HepG2 (cell line): ENCODE measurements at regions not wholly inside any gene's neighbourhood (a gene's known extent, or its start where the extent isn't known, plus 50 kb on each side); places are given as distances from the start of the nearest gene placed in this dataset.

ENCODE experiments used
- CTCF ChIP-seq: sonication (generic); formaldehyde crosslinking; IDR thresholded peaks from 2 replicates; pipeline ENCODE4 v1.5.0; 2020; ENCODE audit warnings: mild to moderate bottlenecking, missing genetic modification reagents, moderate library complexity
- ESRRA ChIP-seq: sonication (generic); formaldehyde crosslinking; IDR thresholded peaks from 2 replicates; pipeline ENCODE4 v1.5.1; 2020; ENCODE audit warnings: mild to moderate bottlenecking, low read depth, missing genetic modification reagents
- ZNF263 ChIP-seq: sonication (generic); formaldehyde crosslinking; IDR thresholded peaks from 2 replicates; pipeline ENCODE4 v1.4.0; 2020; ENCODE audit warnings: missing genetic modification reagents

DNA sequence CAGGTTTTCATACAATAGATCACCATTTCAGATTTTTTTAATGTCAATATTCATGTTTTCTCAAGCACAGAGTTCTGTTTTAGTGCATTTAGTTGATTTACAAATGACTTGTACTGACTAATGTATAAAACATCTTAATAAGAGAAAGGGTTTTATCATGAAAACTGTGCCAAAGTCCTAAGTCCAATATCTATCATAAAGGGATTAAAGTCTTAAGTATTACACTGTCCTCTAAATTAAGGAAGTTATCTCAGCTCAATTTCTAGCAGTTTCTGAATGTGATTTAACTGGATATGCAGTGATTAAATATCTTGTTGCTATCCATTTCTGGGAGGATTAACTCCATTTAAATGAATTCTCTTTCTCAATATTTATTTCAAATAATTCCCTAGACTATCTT, 381.1 kb upstream of the CNTN4 start:
- no peak for TF ChIP-seq ESRRA (CRISPR knock-in tag)
- no peak for TF ChIP-seq ZNF263 (CRISPR knock-in tag)
- TF ChIP-seq CTCF (CRISPR knock-in tag) = no peak
